ENCODE measurements at regions not wholly inside any gene's neighbourhood (a gene's known extent, or its start where the extent isn't known, plus 50 kb on each side); places are given as distances from the start of the nearest gene placed in this dataset.

DNA sequence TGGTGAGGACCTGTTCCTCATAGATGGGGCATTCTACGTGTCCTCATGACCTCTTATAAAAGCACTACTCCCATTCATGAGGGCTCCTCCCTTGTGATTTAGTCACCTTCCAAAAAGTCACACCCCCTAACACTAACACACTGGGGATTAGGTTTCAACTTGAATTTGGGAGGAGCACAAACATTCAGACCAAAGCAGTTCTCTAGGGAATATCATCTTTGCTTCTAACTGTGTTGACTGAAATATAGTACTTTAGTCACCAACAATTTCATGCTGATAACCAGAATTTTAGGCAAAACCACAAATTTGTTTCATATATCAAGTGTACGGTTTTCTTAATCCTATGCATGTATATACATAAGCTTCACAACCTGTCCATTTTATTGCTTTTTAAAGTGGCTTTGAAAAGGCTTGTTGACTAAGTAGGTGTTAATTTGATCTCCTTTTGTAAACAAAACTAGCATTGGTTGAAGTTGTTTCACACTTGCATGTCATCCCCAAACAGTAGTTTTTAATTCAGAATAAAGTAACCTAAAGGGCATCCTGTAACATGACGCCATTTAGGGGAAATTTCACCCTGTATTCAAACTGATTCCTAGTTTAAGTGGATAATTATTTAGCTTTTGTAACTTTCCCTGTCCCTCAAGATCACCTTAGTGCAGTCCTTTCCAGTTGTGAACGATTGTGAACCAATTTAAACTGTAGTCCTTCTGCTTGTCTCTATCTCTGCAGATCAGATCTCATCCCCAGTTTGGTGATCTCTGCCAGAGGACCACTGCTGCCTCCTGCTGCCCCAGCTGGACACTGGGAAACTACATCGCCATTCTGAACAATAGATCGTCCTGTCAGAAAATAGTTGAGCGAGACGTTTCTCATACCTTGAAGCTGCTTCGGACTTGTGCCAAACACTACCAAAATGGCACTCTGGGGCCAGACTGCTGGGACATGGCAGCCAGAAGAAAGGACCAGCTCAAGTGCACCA lies 141.1 kb downstream of the TLR5 start:
- H3K36me3 ChIP-seq (ENCODE audit: control insufficient read depth, insufficient read depth, low read length): peaks cover 29% of the 10 kb centered on the region
- no peak overlapping the region for H3K4me3 ChIP-seq (ENCODE audit: insufficient read depth, low read depth, low read length)
- no peaks in the 10 kb centered on the region for H3K9me3 ChIP-seq (ENCODE audit: control insufficient read depth, low read length)
- WGBS, 2 experiments: 94% methylated on average over 9 of the region's 9 CpGs
- H3K4me1 ChIP-seq (ENCODE audit: control insufficient read depth, insufficient read depth, low read length): peaks cover 7% of the 10 kb centered on the region
- H3K27ac ChIP-seq (ENCODE audit: insufficient read depth, low read depth, low read length, poor library complexity, severe bottlenecking): no peak overlapping the region
- no peaks in the 10 kb centered on the region for H3K27me3 ChIP-seq (ENCODE audit: control insufficient read depth, insufficient read depth, low read length, poor library complexity, severe bottlenecking)

DNA sequence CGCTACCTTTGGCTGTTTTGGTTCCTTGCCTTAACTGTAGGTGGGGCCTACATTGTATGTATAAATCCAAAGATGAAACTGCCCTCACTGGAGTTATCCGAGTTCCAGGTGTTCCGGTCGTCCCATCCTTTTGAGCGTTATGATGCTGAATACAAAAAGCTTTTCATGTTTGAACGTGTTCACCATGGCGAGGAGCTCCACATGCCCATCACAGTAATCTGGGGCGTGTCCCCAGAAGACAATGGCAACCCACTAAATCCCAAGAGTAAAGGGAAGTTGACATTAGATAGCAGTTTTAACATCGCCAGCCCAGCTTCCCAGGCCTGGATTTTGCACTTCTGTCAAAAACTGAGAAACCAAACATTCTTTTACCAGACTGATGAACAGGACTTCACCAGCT lies 139.5 kb downstream of the TLR5 start:
- Histone ChIP-seq H3K27me3 (ENCODE audit: control insufficient read depth, insufficient read depth, low read length, poor library complexity, severe bottlenecking) (no peaks in the 10 kb centered on the region), H3K4me3 (ENCODE audit: insufficient read depth, low read depth, low read length) (no peak overlapping the region), H3K27ac (ENCODE audit: insufficient read depth, low read depth, low read length, poor library complexity, severe bottlenecking) (no peak overlapping the region), H3K9me3 (ENCODE audit: control insufficient read depth, low read length) (no peaks in the 10 kb centered on the region), H3K36me3 (ENCODE audit: control insufficient read depth, insufficient read depth, low read length) (peaks cover 29% of the 10 kb centered on the region), H3K4me1 (ENCODE audit: control insufficient read depth, insufficient read depth, low read length) (peaks cover 22% of the 10 kb centered on the region)
- WGBS, 2 experiments: 94 to 95% methylated on average over 9 of the region's 9 CpGs

DNA sequence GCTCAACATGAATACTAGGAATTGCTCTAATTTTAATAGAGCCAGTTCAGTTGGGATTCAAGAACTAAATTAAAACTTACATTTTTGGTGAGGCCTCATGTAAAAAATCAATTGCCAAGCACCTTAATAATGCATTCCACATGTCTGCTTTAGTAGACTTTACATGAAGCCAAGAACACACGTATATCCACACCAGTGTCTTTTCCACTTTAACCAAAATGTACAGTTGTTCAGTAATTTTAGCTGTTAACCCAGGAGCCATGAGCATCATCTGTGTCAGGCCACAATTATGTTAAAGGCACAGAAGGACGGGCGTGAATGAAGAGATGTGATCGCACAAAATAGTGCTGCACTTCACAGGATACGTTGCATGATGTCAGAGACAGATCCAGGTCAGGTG lies 136.7 kb downstream of the TLR5 start:
- no peaks in the 10 kb centered on the region for H3K27me3 ChIP-seq (ENCODE audit: control insufficient read depth, insufficient read depth, low read length, poor library complexity, severe bottlenecking)
- H3K9me3 ChIP-seq (ENCODE audit: control insufficient read depth, low read length): no peaks in the 10 kb centered on the region
- H3K36me3 ChIP-seq (ENCODE audit: control insufficient read depth, insufficient read depth, low read length): peaks cover 29% of the 10 kb centered on the region
- WGBS, 2 experiments: 96 to 97% methylated on average over 5 of the region's 5 CpGs
- no peak overlapping the region for H3K27ac ChIP-seq (ENCODE audit: insufficient read depth, low read depth, low read length, poor library complexity, severe bottlenecking)
- peaks cover 41% of the 10 kb centered on the region for H3K4me1 ChIP-seq (ENCODE audit: control insufficient read depth, insufficient read depth, low read length)
- no peak overlapping the region for H3K4me3 ChIP-seq (ENCODE audit: insufficient read depth, low read depth, low read length)

DNA sequence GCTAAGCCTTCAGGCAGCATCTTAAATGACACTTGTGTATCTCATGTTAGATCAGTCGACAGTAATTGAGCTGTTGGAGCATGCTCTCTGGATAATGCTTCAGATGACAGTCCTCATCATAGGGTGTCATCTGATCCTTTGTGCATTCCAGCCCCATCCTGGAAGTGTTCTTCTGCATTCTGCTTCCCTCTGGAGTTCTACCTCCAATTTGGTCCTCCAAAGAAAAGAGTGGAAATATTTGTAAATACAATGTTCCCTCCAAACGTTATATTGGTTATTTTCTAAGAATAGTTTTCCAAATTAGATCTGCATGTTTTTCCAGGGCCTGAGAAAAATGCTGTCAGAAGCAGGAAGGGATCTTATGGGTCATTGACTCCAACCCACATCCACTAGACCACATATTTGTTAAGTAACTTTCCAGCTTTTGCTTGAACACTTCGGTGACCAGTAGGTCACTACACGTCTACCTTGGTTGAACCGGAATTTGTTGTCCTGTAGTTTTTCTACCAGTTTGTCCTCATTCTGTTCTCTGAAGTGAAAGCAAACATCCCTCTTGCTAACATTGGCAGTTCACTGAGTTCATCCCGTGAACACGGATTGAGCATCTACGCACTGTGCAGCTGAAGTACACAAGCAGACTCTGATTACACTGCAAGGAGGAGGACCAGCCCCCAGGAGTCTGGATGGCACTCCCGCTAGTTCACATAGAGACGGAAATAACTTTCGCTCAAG lies 136.0 kb downstream of the TLR5 start:
- H3K36me3 ChIP-seq (ENCODE audit: control insufficient read depth, insufficient read depth, low read length): peaks cover 29% of the 10 kb centered on the region
- H3K4me3 ChIP-seq (ENCODE audit: insufficient read depth, low read depth, low read length): no peak overlapping the region
- no peaks in the 10 kb centered on the region for H3K9me3 ChIP-seq (ENCODE audit: control insufficient read depth, low read length)
- peaks cover 48% of the 10 kb centered on the region for H3K4me1 ChIP-seq (ENCODE audit: control insufficient read depth, insufficient read depth, low read length)
- no peak overlapping the region for H3K27ac ChIP-seq (ENCODE audit: insufficient read depth, low read depth, low read length, poor library complexity, severe bottlenecking)
- 83 to 86% methylated on average over 10 to 11 of the region's 11 CpGs for WGBS, 2 experiments
- H3K27me3 ChIP-seq (ENCODE audit: control insufficient read depth, insufficient read depth, low read length, poor library complexity, severe bottlenecking): no peaks in the 10 kb centered on the region

DNA sequence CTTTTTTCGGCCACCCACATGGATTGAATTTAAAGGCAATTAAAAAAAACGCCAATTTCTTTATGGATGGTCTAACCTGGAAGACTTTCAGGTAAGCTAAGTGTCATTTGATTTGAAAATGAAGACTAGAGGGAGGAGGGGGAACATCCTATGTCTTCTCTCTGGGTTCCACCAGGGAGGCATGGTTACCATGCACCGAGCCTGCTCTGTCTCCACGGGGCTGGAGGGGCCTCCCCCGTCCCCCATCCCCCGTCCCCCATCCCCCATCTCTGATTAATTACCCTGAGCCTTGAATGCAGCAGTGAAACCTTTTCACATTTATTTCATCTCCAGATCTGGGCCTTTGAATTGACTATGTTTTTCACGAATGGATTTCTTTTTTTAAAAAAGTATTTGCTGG lies 135.1 kb downstream of the TLR5 start:
- Histone ChIP-seq H3K4me3 (ENCODE audit: insufficient read depth, low read depth, low read length) (no peak overlapping the region), H3K36me3 (ENCODE audit: control insufficient read depth, insufficient read depth, low read length) (peaks cover 22% of the 10 kb centered on the region), H3K9me3 (ENCODE audit: control insufficient read depth, low read length) (no peaks in the 10 kb centered on the region), H3K4me1 (ENCODE audit: control insufficient read depth, insufficient read depth, low read length) (peaks cover 54% of the 10 kb centered on the region), H3K27me3 (ENCODE audit: control insufficient read depth, insufficient read depth, low read length, poor library complexity, severe bottlenecking) (no peaks in the 10 kb centered on the region), H3K27ac (ENCODE audit: insufficient read depth, low read depth, low read length, poor library complexity, severe bottlenecking) (no peak overlapping the region)
- WGBS, 2 experiments: 55 to 56% methylated on average over 4 to 6 of the region's 7 CpGs

DNA sequence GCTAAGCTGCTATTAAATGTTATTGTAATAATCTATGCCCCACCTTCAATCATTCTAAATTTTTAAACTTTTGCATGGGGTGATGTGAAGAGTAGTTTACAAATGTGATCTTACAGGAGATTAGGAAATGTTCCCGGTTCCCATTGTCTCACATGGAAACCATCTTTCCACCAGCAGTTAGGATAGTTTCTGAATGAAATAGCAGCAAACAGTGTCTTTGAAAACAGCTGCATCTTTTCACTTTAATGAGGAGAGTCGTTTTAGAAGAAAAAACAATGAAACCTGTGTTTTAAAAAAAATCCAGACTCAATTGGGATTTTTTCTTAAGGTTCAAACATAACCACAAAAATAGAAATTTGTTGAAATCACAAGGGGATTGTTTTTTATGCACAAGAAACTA lies 134.2 kb downstream of the TLR5 start:
- peaks cover 13% of the 10 kb centered on the region for H3K36me3 ChIP-seq (ENCODE audit: control insufficient read depth, insufficient read depth, low read length)
- no peaks in the 10 kb centered on the region for H3K9me3 ChIP-seq (ENCODE audit: control insufficient read depth, low read length)
- WGBS, 2 experiments: 27 to 28% methylated on average over 2 of the region's 2 CpGs
- H3K4me3 ChIP-seq (ENCODE audit: insufficient read depth, low read depth, low read length): no peak overlapping the region
- H3K27ac ChIP-seq (ENCODE audit: insufficient read depth, low read depth, low read length, poor library complexity, severe bottlenecking): no peak overlapping the region
- peaks cover 61% of the 10 kb centered on the region for H3K4me1 ChIP-seq (ENCODE audit: control insufficient read depth, insufficient read depth, low read length)
- H3K27me3 ChIP-seq (ENCODE audit: control insufficient read depth, insufficient read depth, low read length, poor library complexity, severe bottlenecking): no peaks in the 10 kb centered on the region

DNA sequence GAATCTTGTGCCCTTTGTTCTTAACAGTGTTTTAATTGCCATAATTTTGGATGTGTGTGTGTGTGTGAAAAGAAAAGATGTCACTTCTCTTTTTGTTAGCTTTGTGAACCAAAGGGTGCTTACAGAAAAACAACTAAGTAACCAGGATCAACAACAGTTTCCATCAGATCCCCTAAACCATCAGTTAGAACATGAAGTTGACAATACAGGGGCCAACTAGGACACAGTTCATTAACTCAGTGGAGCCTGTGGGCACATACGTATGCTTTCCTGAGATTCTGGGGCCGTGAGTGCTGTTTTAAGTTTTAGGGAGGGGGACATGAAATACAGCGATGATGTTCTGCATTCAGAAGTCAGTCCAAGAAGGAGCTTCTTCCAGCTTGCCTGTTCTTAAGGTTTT lies 133.6 kb downstream of the TLR5 start:
- no peaks in the 10 kb centered on the region for H3K27me3 ChIP-seq (ENCODE audit: control insufficient read depth, insufficient read depth, low read length, poor library complexity, severe bottlenecking)
- no peak overlapping the region for H3K4me3 ChIP-seq (ENCODE audit: insufficient read depth, low read depth, low read length)
- H3K27ac ChIP-seq (ENCODE audit: insufficient read depth, low read depth, low read length, poor library complexity, severe bottlenecking): peak overlapping the region; percentile 45
- H3K9me3 ChIP-seq (ENCODE audit: control insufficient read depth, low read length): no peaks in the 10 kb centered on the region
- H3K4me1 ChIP-seq (ENCODE audit: control insufficient read depth, insufficient read depth, low read length): peaks cover 61% of the 10 kb centered on the region
- 75 to 89% methylated on average over 2 of the region's 3 CpGs for WGBS, 2 experiments
- peaks cover 7% of the 10 kb centered on the region for H3K36me3 ChIP-seq (ENCODE audit: control insufficient read depth, insufficient read depth, low read length)

DNA sequence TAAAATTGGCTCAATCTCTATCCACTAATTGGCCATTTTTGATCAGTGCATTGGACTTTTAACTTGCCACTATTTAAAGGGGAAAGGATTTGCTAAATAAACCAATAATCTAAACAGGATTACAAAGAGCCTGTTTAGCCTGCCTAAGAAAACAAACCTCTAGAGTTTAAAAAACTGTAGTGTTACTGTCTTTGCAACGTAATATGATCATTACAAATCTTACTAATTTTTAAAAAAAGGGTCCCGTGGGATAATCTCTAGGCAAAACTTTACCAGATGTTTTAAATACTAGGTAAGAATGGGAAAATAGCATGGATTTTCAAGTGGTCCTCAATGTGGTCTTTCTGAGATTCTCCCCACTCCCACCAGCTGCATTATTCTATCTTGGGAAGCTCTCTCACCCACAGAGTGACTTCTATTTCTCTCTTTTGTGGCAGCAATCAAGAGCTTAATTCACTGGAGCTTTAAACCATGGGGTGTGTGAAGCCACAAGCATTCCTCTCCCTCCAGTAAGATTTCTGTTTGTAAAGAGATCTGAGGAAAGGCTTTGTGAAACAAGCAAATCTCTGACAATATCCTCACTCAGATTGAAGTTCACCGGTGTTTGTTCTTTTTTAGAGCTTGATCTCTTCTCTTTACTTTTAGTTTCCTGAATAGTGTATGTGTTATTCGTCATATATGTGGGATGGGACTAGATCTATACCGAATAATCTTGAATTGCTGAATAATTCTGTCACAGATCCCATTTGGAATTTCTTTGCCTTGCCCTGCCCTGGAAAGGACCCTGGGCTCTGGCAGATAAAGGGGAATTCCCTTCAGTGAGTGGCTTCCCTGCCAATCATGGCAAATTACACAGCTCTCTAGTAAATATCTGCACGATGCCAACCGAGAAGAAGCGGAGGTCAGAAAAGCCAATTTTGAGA lies 132.2 kb downstream of the TLR5 start:
- no peaks in the 10 kb centered on the region for H3K9me3 ChIP-seq (ENCODE audit: control insufficient read depth, low read length)
- WGBS, 2 experiments: 9 to 13% methylated on average over 6 to 7 of the region's 8 CpGs
- H3K4me3 ChIP-seq (ENCODE audit: insufficient read depth, low read depth, low read length): no peak overlapping the region
- H3K4me1 ChIP-seq (ENCODE audit: control insufficient read depth, insufficient read depth, low read length): peaks cover 61% of the 10 kb centered on the region
- no peaks in the 10 kb centered on the region for H3K27me3 ChIP-seq (ENCODE audit: control insufficient read depth, insufficient read depth, low read length, poor library complexity, severe bottlenecking)
- no peaks in the 10 kb centered on the region for H3K36me3 ChIP-seq (ENCODE audit: control insufficient read depth, insufficient read depth, low read length)
- H3K27ac ChIP-seq (ENCODE audit: insufficient read depth, low read depth, low read length, poor library complexity, severe bottlenecking): peak overlapping the region; percentile 86

DNA sequence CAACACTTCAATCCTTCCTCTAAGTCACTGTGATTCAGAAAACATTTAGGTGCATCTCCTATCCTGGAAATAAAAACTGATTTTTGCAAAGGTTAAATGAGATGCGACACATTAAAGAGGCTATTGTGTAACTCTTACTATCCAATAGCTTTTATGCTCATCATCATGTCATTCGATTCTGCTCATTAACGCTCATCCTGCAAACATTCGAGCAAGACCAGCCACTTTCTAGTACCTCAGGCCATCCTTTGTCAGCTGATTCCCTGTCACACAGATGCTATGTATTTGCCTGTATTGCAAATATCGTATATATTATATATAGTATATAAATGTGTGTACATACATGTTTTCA lies 131.6 kb downstream of the TLR5 start:
- peaks cover 60% of the 10 kb centered on the region for H3K4me1 ChIP-seq (ENCODE audit: control insufficient read depth, insufficient read depth, low read length)
- WGBS, 2 experiments: 44 to 51% methylated on average over 4 of the region's 5 CpGs
- H3K4me3 ChIP-seq (ENCODE audit: insufficient read depth, low read depth, low read length): no peak overlapping the region
- H3K36me3 ChIP-seq (ENCODE audit: control insufficient read depth, insufficient read depth, low read length): no peaks in the 10 kb centered on the region
- peak overlapping the region; percentile 86 for H3K27ac ChIP-seq (ENCODE audit: insufficient read depth, low read depth, low read length, poor library complexity, severe bottlenecking)
- no peaks in the 10 kb centered on the region for H3K27me3 ChIP-seq (ENCODE audit: control insufficient read depth, insufficient read depth, low read length, poor library complexity, severe bottlenecking)
- H3K9me3 ChIP-seq (ENCODE audit: control insufficient read depth, low read length): no peaks in the 10 kb centered on the region

Measured in ectodermal cell (in vitro differentiated cells).